ENCODE measurements at regions not wholly inside any gene's neighbourhood (a gene's known extent, or its start where the extent isn't known, plus 50 kb on each side); places are given as distances from the start of the nearest gene placed in this dataset.

DNA sequence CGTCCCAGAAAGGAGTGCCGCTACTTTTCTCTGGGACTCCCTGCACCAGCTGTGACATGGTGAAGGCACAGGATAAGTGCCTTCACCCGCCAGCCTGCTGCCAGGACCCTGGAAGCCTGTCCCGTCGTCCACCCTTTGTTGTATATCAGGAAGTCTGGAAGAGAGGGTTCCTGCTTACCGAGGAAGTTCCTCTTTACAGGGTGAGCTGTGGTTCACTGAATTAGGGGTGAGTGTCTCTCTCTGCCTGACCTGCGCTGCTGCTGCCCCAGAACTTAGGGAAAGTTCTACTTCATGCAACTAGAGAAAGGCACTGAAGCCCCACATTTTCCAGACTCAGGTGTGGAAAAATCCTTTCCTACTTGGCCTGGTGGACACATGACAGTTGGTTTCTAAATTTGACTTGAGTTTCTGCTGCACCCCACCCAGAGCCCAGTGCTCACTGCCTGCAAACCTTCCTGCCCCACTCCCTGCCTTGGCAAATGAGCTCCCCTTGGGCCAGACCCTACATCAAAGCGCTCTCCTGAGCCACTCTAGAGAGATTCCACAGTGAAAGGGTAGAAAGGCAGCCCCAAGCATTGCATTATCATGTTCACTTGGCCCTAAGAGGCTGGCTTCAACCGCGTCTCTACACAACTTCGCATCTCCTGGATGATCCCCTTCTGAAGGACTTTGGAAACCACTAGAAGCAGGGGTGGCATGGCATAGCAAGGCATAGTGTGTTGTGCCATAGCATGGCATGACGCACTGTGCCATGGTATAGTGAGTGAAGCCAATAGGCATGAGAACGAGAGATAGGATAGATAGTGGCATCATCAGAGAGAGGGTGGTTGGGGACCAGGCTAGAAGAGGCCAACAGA is 215.8 kb upstream of the CDYL start:
- ChIA-PET POLR2A (interaction anchor here (0.5 kb wide), 1 partner anchor 726 kb away, joined by 3 read pairs; no protein-coding TSS in a partner anchor), CTCF (no interaction called here)
- no peak for DNase-seq (ENCODE audit: extremely low spot score)
- TF ChIP-seq, protein P1, sequence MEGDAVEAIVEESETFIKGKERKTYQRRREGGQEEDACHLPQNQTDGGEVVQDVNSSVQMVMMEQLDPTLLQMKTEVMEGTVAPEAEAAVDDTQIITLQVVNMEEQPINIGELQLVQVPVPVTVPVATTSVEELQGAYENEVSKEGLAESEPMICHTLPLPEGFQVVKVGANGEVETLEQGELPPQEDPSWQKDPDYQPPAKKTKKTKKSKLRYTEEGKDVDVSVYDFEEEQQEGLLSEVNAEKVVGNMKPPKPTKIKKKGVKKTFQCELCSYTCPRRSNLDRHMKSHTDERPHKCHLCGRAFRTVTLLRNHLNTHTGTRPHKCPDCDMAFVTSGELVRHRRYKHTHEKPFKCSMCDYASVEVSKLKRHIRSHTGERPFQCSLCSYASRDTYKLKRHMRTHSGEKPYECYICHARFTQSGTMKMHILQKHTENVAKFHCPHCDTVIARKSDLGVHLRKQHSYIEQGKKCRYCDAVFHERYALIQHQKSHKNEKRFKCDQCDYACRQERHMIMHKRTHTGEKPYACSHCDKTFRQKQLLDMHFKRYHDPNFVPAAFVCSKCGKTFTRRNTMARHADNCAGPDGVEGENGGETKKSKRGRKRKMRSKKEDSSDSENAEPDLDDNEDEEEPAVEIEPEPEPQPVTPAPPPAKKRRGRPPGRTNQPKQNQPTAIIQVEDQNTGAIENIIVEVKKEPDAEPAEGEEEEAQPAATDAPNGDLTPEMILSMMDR (IDR thresholded peaks at IDR 0.05; ENCODE audit: control extremely low read depth, extremely low read depth, low read depth, missing control alignments) = no peak

DNA sequence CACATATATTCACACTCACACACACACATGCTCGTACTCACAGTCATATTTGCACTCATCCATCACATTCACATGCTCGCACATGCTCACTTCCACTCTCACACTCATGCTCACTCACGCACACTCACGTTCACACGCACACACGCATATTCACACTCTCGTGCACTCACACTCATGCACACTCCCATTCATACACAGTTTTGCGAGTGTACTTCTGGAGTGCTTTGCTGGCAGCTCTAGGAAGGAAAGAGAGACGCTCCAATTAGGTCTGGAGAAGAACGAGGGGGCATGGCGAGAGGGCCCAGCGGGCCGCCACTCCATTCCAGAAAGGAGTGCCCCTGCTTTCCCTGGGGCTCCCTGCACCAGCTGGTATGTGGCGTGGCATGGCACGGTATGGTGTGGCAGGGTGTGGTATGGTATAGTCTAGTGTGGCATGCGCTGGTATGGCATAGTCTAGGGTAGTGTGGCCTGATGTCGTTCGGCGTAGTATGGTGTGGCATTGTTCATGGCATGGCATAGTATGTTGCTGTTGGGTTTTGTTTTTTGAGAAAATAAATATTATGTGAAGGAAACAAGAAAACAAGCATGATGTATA is 216.8 kb upstream of the CDYL start:
- TF ChIP-seq, protein P1 (IDR thresholded peaks at IDR 0.05; ENCODE audit: control extremely low read depth, extremely low read depth, low read depth, missing control alignments) = no peak
- peak; percentile 2 for DNase-seq (ENCODE audit: extremely low spot score)
- ChIA-PET POLR2A (no interaction called here), CTCF (no interaction called here)

DNA sequence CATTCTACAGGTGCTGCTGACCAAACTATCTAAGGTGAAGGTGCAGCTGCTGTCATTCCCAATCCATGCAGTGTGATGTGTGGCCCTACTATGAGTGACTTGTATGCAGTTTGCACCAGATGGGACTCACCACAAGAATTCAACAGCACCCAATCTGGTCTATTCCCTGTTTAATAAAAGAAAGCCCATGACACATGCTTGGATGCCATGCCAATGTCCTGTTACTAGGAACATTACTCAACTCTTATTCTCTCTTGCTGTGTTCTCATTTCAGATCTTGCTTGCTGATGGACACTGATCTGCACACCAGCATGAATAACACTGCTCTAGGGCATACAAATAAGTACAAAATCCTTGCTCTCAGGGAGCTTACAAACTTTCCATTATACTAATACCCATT is 221.6 kb upstream of the CDYL start:
- ChIA-PET POLR2A (no interaction called here), CTCF (no interaction called here)
- no peak for DNase-seq (ENCODE audit: extremely low spot score)
- TF ChIP-seq, protein P1 (IDR thresholded peaks at IDR 0.05; ENCODE audit: control extremely low read depth, extremely low read depth, low read depth, missing control alignments) = no peak

DNA sequence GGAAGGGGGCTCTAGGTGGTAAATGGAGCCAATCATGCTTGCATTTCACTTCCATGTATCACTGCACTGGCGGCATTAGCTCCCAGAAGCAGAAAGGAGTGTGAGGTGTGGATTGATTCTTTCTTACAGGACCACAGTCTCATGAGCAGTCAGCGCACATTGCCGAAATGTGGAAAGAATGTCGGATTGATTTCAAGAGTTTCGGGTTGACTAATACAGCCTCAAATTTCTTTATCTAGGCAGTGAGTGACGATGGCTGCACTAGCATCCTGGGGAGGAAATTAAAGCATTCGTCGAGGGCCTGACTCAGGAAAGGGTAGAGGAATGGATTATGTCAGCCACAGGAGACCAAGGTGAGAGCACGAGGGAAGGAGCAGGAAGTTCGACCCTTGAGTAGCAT is 222.8 kb upstream of the CDYL start:
- DNase-seq (ENCODE audit: extremely low spot score) = no peak
- ChIA-PET CTCF (no interaction called here), POLR2A (no interaction called here)
- TF ChIP-seq, protein P1 (IDR thresholded peaks at IDR 0.05; ENCODE audit: control extremely low read depth, extremely low read depth, low read depth, missing control alignments) = no peak

DNA sequence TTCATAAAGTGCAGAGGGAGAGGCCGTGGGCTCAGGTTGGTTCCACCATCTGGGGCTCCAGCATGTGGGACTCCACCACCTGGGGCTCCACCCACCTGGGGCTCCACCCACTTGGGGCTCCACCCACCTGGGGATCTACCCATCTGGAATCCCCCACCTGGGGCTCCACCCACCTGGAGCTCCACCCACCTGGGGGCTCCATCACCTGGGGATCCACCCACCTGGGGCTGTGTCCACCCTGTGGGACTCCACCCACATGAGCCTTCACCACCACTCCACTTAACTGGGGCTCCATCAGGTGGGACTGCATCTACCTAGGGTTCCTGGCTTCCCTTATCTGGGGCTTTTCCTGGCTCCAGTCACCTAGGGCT is 226.0 kb upstream of the CDYL start:
- CTCF ChIA-PET = no interaction called here

DNA sequence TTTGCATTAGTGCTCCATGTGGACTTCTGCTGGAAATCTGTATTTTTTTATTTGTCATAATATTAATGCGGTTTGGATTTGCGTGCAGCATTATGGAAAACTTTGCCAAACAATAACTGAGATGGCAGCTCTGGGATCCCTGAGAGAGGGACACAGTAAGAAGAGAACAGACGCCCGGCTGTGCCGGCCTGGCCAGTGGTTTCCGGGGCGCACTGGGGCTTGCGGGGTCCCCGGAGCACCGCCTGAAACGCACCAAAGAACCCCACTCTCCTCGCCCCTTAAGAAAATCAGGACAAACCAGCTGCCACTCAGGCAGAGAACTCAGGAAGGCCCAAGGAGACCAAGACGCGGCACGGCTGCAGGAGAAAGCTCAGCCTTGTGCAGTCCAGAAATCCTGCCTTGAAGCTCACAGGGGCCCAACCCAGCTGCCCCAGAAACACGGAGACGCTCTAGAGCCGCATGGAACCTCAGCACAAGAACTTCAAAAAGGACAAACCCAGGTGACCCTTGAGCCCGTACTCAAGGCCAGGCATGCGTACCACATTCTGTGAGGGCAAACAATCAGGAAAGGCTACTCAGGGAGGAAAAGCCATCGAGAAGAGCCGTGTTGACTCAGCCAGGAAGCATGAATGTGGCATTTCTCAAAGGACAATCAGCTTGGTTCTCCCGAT is 226.5 kb upstream of the CDYL start:
- ChIA-PET POLR2A (no interaction called here), CTCF (no interaction called here)
- no peak for DNase-seq (ENCODE audit: extremely low spot score)
- TF ChIP-seq, protein P1 (IDR thresholded peaks at IDR 0.05; ENCODE audit: control extremely low read depth, extremely low read depth, low read depth, missing control alignments) = no peak

More for the DNA sequence above, 226.0 kb upstream of the CDYL start:
- TF ChIP-seq, protein P1 (IDR thresholded peaks at IDR 0.05; ENCODE audit: control extremely low read depth, extremely low read depth, low read depth, missing control alignments) = no peak
- POLR2A ChIA-PET = no interaction called here
- no peak for DNase-seq (ENCODE audit: extremely low spot score)

All from GM10248 (cell line).